Neural cell (in vitro differentiated cells): ENCODE measurements at regions not wholly inside any gene's neighbourhood (a gene's known extent, or its start where the extent isn't known, plus 50 kb on each side); places are given as distances from the start of the nearest gene placed in this dataset.

Experiments used
- EP300 ChIP-seq: fragments of 450-650 bp; conservative IDR thresholded peaks from 2 replicates; pipeline ENCODE4 v1.6.1; 2014; ENCODE audit warnings: antibody characterized with exemption, mild to moderate bottlenecking, moderate library complexity; ENCODE audit not compliant: poor library complexity, severe bottlenecking
- EZH2 ChIP-seq: fragments of 200-600, 300-800 bp; shearing (Covaris generic), sonication (generic); IDR thresholded peaks from 2 replicates; pipeline ENCODE4 v1.6.1; 2014; ENCODE audit warnings: antibody characterized with exemption, low read length, borderline replicate concordance, mild to moderate bottlenecking; ENCODE audit not compliant: insufficient read depth, poor library complexity, severe bottlenecking
- MXI1 ChIP-seq: fragments of 450-650 bp; conservative IDR thresholded peaks from 2 replicates; pipeline ENCODE4 v1.6.1; 2014; ENCODE audit warnings: antibody characterized with exemption, mild to moderate bottlenecking; ENCODE audit not compliant: poor library complexity, severe bottlenecking
- POLR2AphosphoS5 ChIP-seq: IDR thresholded peaks from 2 replicates; pipeline ENCODE4 v1.6.1; 2012
- RAD21 ChIP-seq: fragments of 450-650 bp; conservative IDR thresholded peaks from 2 replicates; pipeline ENCODE4 v1.6.1; 2014; ENCODE audit warnings: antibody characterized with exemption, mild to moderate bottlenecking, moderate library complexity
- TAF1 ChIP-seq: IDR thresholded peaks from 2 replicates; pipeline ENCODE4 v1.6.1; 2012; ENCODE audit warnings: low read depth
- TF ChIP-seq, protein P1 (sequence below): fragments of 450-650 bp; IDR thresholded peaks from 2 replicates; pipeline ENCODE4 v1.5.1; 2014; ENCODE audit warnings: antibody characterized with exemption, mild to moderate bottlenecking, moderate library complexity; ENCODE audit not compliant: poor library complexity, severe bottlenecking
- TF ChIP-seq, protein P2 (sequence below): IDR thresholded peaks from 2 replicates; pipeline ENCODE4 v1.6.1; 2012; ENCODE audit warnings: borderline replicate concordance

DNA sequence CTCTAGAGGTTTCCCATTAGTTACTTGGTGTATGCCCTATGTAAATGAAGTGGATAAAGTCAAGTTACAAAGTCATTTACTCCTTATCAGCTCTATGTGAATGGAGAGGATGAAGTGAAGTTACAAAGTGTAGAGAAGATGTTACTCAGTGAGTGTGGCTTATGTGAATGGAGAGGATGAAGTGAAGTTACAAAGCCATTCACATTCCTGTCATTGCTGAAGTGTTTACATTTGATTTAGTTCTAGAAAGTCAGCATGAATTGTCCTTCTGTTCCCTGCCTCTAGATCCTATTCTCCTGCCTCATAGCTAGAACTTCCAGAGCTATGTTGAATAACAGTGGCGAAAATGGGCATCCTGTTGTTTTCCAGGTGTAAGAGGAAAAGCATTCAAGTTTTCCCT lies 880.1 kb downstream of the DNAJB9 start:
- TF ChIP-seq, protein P1, sequence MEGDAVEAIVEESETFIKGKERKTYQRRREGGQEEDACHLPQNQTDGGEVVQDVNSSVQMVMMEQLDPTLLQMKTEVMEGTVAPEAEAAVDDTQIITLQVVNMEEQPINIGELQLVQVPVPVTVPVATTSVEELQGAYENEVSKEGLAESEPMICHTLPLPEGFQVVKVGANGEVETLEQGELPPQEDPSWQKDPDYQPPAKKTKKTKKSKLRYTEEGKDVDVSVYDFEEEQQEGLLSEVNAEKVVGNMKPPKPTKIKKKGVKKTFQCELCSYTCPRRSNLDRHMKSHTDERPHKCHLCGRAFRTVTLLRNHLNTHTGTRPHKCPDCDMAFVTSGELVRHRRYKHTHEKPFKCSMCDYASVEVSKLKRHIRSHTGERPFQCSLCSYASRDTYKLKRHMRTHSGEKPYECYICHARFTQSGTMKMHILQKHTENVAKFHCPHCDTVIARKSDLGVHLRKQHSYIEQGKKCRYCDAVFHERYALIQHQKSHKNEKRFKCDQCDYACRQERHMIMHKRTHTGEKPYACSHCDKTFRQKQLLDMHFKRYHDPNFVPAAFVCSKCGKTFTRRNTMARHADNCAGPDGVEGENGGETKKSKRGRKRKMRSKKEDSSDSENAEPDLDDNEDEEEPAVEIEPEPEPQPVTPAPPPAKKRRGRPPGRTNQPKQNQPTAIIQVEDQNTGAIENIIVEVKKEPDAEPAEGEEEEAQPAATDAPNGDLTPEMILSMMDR, result no peak
- TF ChIP-seq EZH2, result no peak
- no peak for TF ChIP-seq POLR2AphosphoS5
- no peak for TF ChIP-seq TAF1
- TF ChIP-seq RAD21, result no peak
- no peak for TF ChIP-seq EP300
- TF ChIP-seq, protein P2, sequence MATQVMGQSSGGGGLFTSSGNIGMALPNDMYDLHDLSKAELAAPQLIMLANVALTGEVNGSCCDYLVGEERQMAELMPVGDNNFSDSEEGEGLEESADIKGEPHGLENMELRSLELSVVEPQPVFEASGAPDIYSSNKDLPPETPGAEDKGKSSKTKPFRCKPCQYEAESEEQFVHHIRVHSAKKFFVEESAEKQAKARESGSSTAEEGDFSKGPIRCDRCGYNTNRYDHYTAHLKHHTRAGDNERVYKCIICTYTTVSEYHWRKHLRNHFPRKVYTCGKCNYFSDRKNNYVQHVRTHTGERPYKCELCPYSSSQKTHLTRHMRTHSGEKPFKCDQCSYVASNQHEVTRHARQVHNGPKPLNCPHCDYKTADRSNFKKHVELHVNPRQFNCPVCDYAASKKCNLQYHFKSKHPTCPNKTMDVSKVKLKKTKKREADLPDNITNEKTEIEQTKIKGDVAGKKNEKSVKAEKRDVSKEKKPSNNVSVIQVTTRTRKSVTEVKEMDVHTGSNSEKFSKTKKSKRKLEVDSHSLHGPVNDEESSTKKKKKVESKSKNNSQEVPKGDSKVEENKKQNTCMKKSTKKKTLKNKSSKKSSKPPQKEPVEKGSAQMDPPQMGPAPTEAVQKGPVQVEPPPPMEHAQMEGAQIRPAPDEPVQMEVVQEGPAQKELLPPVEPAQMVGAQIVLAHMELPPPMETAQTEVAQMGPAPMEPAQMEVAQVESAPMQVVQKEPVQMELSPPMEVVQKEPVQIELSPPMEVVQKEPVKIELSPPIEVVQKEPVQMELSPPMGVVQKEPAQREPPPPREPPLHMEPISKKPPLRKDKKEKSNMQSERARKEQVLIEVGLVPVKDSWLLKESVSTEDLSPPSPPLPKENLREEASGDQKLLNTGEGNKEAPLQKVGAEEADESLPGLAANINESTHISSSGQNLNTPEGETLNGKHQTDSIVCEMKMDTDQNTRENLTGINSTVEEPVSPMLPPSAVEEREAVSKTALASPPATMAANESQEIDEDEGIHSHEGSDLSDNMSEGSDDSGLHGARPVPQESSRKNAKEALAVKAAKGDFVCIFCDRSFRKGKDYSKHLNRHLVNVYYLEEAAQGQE, result no peak
- no peak for TF ChIP-seq MXI1
